ENCODE measurements at regions not wholly inside any gene's neighbourhood (a gene's known extent, or its start where the extent isn't known, plus 50 kb on each side); places are given as distances from the start of the nearest gene placed in this dataset.

DNA sequence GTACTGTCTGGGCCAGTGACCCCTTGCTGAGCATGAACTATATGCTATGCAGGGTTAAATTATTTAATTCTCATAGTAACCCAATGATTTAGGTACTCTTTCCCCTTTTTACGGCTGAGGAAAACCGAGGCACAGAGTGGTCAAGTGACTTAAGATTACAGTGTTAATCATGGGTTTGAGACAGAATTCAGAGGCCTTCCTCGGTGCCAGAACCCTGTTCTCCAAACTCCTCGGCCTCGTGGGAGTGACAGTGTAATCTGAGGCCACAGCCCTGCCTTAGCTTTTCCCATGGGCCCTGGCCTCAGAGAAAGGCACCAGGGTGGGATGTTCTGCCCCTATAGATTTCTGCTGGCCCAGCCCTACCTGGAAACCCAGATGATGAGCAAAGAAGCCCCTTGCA lies 86.4 kb upstream of the ZNF648 start:
- TF ChIP-seq, protein P1, sequence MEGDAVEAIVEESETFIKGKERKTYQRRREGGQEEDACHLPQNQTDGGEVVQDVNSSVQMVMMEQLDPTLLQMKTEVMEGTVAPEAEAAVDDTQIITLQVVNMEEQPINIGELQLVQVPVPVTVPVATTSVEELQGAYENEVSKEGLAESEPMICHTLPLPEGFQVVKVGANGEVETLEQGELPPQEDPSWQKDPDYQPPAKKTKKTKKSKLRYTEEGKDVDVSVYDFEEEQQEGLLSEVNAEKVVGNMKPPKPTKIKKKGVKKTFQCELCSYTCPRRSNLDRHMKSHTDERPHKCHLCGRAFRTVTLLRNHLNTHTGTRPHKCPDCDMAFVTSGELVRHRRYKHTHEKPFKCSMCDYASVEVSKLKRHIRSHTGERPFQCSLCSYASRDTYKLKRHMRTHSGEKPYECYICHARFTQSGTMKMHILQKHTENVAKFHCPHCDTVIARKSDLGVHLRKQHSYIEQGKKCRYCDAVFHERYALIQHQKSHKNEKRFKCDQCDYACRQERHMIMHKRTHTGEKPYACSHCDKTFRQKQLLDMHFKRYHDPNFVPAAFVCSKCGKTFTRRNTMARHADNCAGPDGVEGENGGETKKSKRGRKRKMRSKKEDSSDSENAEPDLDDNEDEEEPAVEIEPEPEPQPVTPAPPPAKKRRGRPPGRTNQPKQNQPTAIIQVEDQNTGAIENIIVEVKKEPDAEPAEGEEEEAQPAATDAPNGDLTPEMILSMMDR (IDR thresholded peaks at IDR 0.05), result no peak
- TF ChIP-seq POLR2AphosphoS5 (IDR thresholded peaks at IDR 0.05), result no peak
